Upper lobe of left lung (tissue), 4 donors: ENCODE measurements at regions not wholly inside any gene's neighbourhood (a gene's known extent, or its start where the extent isn't known, plus 50 kb on each side); places are given as distances from the start of the nearest gene placed in this dataset.

Experiments
- CTCF ChIP-seq, 6 experiments: fragments of 450-650 bp in 4 of 6; fragments of 200-600 bp in 2 of 6; sonication (generic) in 2 of 6; IDR thresholded peaks; one replicate each; pipeline ENCODE4 v1.5.1; 2016 to 2019; ENCODE audit warnings: antibody characterized with exemption in 6 of 6
- POLR2A ChIP-seq, 4 donors: fragments of 450-650 bp; IDR thresholded peaks; one replicate each; pipeline ENCODE4 v1.5.1; 2016 to 2017; ENCODE audit warnings: antibody characterized with exemption in 4 of 4, mild to moderate bottlenecking in 2 of 4
- POLR2AphosphoS5 ChIP-seq, 2 donors: sonication (generic); formaldehyde crosslinking; IDR thresholded peaks; one replicate each; pipeline ENCODE4 v1.5.1; 2017; ENCODE audit warnings: antibody characterized with exemption in 2 of 2

DNA sequence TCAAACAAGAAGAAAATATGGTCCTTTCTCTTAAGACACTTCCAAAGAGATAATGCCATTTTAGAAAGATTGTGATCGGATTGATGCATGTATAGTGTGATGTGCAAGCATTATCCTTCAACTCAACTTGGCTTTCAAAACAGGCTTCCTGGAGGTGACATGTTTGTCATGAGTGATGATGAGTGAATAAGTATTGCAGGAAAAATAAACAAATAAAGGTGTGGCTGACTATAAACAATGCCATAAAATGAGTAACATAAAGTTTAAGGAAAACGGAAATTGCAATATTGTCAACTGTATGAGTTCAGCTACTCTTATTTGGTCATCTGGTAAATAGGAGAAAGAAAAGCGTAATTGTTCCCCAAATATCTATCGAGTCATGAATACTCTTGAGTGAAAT is 1283.7 kb downstream of the PCDH9 start:
- TF ChIP-seq POLR2A (IDR thresholded peaks at IDR 0.05) (no peak), CTCF (IDR thresholded peaks at IDR 0.05) (no peak), POLR2AphosphoS5 (IDR thresholded peaks at IDR 0.05) (no peak)
